ENCODE measurements at regions not wholly inside any gene's neighbourhood (a gene's known extent, or its start where the extent isn't known, plus 50 kb on each side); places are given as distances from the start of the nearest gene placed in this dataset.

GRCh38 chr6:22928775-22929174 is 359.4 kb downstream of the HDGFL1 start:
- TF ChIP-seq CTCF (conservative IDR thresholded peaks at IDR 0.05; ENCODE audit: low read length) (no peak), EZH2phosphoT487 (IDR thresholded peaks at IDR 0.05; ENCODE audit: borderline replicate concordance) (no peak)

Measured in Loucy (cell line).